SK-N-SH treated with all-trans-retinoic acid at 6 μM for 48 hours (cell line): ENCODE measurements at regions not wholly inside any gene's neighbourhood (a gene's known extent, or its start where the extent isn't known, plus 50 kb on each side); places are given as distances from the start of the nearest gene placed in this dataset.
A peak's percentile ranks its signal among the peaks of the same experiment; 100 is the strongest.

Experiments used
- ATAC-seq: fragments of 200-7000 bp; cut with Tn5 transposase; 3 replicates; pipeline ENCODE4 v1.9.1; 2020; ENCODE audit warnings: mild to moderate bottlenecking, moderate library complexity
- BACH2 ChIP-seq: fragments of 250-450 bp; sonication (Bioruptor Pico); IDR thresholded peaks from 2 replicates; pipeline ENCODE4 v1.9.0; 2021; ENCODE audit warnings: mild to moderate bottlenecking, borderline replicate concordance
- CSDC2 ChIP-seq: fragments of 250-450 bp; sonication (Bioruptor Pico); IDR thresholded peaks from 2 replicates; pipeline ENCODE4 v1.5.0; 2020; ENCODE audit warnings: mild to moderate bottlenecking, moderate library complexity
- CSRNP3 ChIP-seq: fragments of 250-450 bp; sonication (Bioruptor Pico); IDR thresholded peaks from 2 replicates; pipeline ENCODE4 v1.5.1; 2021; ENCODE audit warnings: mild to moderate bottlenecking, moderate library complexity
- ESRRG ChIP-seq: fragments of 250-450 bp; sonication (Bioruptor Pico); IDR thresholded peaks from 2 replicates; pipeline ENCODE4 v1.6.1; 2021; ENCODE audit warnings: mild to moderate bottlenecking
- GLIS3 ChIP-seq: fragments of 250-450 bp; sonication (Bioruptor Pico); IDR thresholded peaks from 2 replicates; pipeline ENCODE4 v1.5.0; 2020; ENCODE audit warnings: mild to moderate bottlenecking, moderate library complexity
- ISL1 ChIP-seq: fragments of 250-450 bp; sonication (Bioruptor Pico); IDR thresholded peaks from 2 replicates; pipeline ENCODE4 v2.1.2; 2022; ENCODE audit warnings: mild to moderate bottlenecking, moderate library complexity
- OSR1 ChIP-seq: fragments of 250-450 bp; sonication (Bioruptor Pico); IDR thresholded peaks from 2 replicates; pipeline ENCODE4 v1.8.0; 2022; ENCODE audit warnings: moderate library complexity, mild to moderate bottlenecking, inconsistent platforms
- POU6F1 ChIP-seq: fragments of 250-450 bp; sonication (Bioruptor Pico); IDR thresholded peaks from 2 replicates; pipeline ENCODE4 v1.8.0; 2021; ENCODE audit warnings: low read depth, mild to moderate bottlenecking, moderate library complexity, borderline replicate concordance
- PPARA ChIP-seq: fragments of 250-450 bp; sonication (Bioruptor Pico); IDR thresholded peaks from 2 replicates; pipeline ENCODE4 v1.5.0; 2020; ENCODE audit warnings: mild to moderate bottlenecking, borderline replicate concordance
- RARB ChIP-seq: fragments of 250-450 bp; sonication (Bioruptor Pico); IDR thresholded peaks from 2 replicates; pipeline ENCODE4 v1.8.0; 2021; ENCODE audit warnings: mild to moderate bottlenecking, moderate library complexity
- SNAI2 ChIP-seq: fragments of 250-450 bp; sonication (Bioruptor Pico); IDR thresholded peaks from 2 replicates; pipeline ENCODE4 v1.5.0; 2020; ENCODE audit warnings: mild to moderate bottlenecking, moderate library complexity
- TCF4 ChIP-seq: fragments of 250-450 bp; sonication (Bioruptor Pico); IDR thresholded peaks from 2 replicates; pipeline ENCODE4 v1.8.0; 2021; ENCODE audit warnings: mild to moderate bottlenecking, moderate library complexity, borderline replicate concordance
- TOX ChIP-seq: fragments of 250-450 bp; sonication (Bioruptor Pico); IDR thresholded peaks from 2 replicates; pipeline ENCODE4 v1.8.0; 2021; ENCODE audit warnings: mild to moderate bottlenecking, moderate library complexity, borderline replicate concordance
- ZC3H10 ChIP-seq: fragments of 250-450 bp; sonication (Bioruptor Pico); IDR thresholded peaks from 2 replicates; pipeline ENCODE4 v1.5.1; 2021; ENCODE audit warnings: mild to moderate bottlenecking, moderate library complexity
- ZFP3 ChIP-seq: fragments of 250-450 bp; sonication (Bioruptor Pico); IDR thresholded peaks from 2 replicates; pipeline ENCODE4 v1.5.0; 2020; ENCODE audit warnings: mild to moderate bottlenecking, moderate library complexity
- ZNF565 ChIP-seq: fragments of 450-650 bp; formaldehyde crosslinking; conservative IDR thresholded peaks from 2 replicates; pipeline ENCODE4 v1.5.0; 2020; ENCODE audit warnings: low read depth, mild to moderate bottlenecking, moderate library complexity
- ZNF70 ChIP-seq: fragments of 450-650 bp; formaldehyde crosslinking; IDR thresholded peaks from 2 replicates; pipeline ENCODE4 v1.5.0; 2020; ENCODE audit warnings: mild to moderate bottlenecking, moderate library complexity
- ZNF8 ChIP-seq: fragments of 450-650 bp; formaldehyde crosslinking; IDR thresholded peaks from 2 replicates; pipeline ENCODE4 v1.5.0; 2020; ENCODE audit warnings: mild to moderate bottlenecking, moderate library complexity
- TF ChIP-seq, protein P1 (sequence below): fragments of 250-450 bp; sonication (Bioruptor Pico); IDR thresholded peaks from 2 replicates; pipeline ENCODE4 v1.5.0; 2020; ENCODE audit warnings: mild to moderate bottlenecking, moderate library complexity
- TF ChIP-seq, protein P2 (sequence below): fragments of 250-450 bp; sonication (Bioruptor Pico); IDR thresholded peaks from 2 replicates; pipeline ENCODE4 v1.5.1; 2020; ENCODE audit warnings: low read depth, mild to moderate bottlenecking, moderate library complexity
- TF ChIP-seq, protein P3 (sequence below): fragments of 250-450 bp; sonication (Bioruptor Pico); IDR thresholded peaks from 2 replicates; pipeline ENCODE4 v1.8.0; 2020; ENCODE audit warnings: mild to moderate bottlenecking, moderate library complexity, borderline replicate concordance

- no peak for TF ChIP-seq ZC3H10
- no peak for TF ChIP-seq POU6F1 (CRISPR knock-in tag)
- TF ChIP-seq ZNF8 (CRISPR knock-in tag) = no peak
- TF ChIP-seq, protein P1, sequence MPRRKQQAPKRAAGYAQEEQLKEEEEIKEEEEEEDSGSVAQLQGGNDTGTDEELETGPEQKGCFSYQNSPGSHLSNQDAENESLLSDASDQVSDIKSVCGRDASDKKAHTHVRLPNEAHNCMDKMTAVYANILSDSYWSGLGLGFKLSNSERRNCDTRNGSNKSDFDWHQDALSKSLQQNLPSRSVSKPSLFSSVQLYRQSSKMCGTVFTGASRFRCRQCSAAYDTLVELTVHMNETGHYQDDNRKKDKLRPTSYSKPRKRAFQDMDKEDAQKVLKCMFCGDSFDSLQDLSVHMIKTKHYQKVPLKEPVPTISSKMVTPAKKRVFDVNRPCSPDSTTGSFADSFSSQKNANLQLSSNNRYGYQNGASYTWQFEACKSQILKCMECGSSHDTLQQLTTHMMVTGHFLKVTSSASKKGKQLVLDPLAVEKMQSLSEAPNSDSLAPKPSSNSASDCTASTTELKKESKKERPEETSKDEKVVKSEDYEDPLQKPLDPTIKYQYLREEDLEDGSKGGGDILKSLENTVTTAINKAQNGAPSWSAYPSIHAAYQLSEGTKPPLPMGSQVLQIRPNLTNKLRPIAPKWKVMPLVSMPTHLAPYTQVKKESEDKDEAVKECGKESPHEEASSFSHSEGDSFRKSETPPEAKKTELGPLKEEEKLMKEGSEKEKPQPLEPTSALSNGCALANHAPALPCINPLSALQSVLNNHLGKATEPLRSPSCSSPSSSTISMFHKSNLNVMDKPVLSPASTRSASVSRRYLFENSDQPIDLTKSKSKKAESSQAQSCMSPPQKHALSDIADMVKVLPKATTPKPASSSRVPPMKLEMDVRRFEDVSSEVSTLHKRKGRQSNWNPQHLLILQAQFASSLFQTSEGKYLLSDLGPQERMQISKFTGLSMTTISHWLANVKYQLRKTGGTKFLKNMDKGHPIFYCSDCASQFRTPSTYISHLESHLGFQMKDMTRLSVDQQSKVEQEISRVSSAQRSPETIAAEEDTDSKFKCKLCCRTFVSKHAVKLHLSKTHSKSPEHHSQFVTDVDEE (CRISPR knock-in tag) = no peak
- no peak for TF ChIP-seq TCF4
- TF ChIP-seq ZNF565 (CRISPR knock-in tag) = no peak
- no peak for TF ChIP-seq SNAI2 (CRISPR knock-in tag)
- no peak for TF ChIP-seq PPARA (CRISPR knock-in tag)
- TF ChIP-seq, protein P2, sequence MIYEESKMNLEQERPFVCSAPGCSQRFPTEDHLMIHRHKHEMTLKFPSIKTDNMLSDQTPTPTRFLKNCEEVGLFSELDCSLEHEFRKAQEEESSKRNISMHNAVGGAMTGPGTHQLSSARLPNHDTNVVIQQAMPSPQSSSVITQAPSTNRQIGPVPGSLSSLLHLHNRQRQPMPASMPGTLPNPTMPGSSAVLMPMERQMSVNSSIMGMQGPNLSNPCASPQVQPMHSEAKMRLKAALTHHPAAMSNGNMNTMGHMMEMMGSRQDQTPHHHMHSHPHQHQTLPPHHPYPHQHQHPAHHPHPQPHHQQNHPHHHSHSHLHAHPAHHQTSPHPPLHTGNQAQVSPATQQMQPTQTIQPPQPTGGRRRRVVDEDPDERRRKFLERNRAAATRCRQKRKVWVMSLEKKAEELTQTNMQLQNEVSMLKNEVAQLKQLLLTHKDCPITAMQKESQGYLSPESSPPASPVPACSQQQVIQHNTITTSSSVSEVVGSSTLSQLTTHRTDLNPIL = no peak
- no peak for TF ChIP-seq TOX (CRISPR knock-in tag)
- TF ChIP-seq RARB (CRISPR knock-in tag) = no peak
- no peak for TF ChIP-seq ESRRG (CRISPR knock-in tag)
- no peak for TF ChIP-seq BACH2
- TF ChIP-seq, protein P3, sequence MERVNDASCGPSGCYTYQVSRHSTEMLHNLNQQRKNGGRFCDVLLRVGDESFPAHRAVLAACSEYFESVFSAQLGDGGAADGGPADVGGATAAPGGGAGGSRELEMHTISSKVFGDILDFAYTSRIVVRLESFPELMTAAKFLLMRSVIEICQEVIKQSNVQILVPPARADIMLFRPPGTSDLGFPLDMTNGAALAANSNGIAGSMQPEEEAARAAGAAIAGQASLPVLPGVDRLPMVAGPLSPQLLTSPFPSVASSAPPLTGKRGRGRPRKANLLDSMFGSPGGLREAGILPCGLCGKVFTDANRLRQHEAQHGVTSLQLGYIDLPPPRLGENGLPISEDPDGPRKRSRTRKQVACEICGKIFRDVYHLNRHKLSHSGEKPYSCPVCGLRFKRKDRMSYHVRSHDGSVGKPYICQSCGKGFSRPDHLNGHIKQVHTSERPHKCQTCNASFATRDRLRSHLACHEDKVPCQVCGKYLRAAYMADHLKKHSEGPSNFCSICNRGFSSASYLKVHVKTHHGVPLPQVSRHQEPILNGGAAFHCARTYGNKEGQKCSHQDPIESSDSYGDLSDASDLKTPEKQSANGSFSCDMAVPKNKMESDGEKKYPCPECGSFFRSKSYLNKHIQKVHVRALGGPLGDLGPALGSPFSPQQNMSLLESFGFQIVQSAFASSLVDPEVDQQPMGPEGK (CRISPR knock-in tag) = no peak
- TF ChIP-seq ZFP3 = no peak
- TF ChIP-seq CSDC2 (CRISPR knock-in tag) = no peak
- no peak for TF ChIP-seq ISL1 (CRISPR knock-in tag)
- no peak for TF ChIP-seq ZNF70 (CRISPR knock-in tag)
- TF ChIP-seq CSRNP3 (CRISPR knock-in tag) = no peak
- ATAC-seq = peak; percentile 62
Measured at GRCh38 chr12:77678621-77679020, 152.1 kb upstream of the NAV3 start.

GRCh38 chr12:77667101-77667500 is 163.6 kb upstream of the NAV3 start:
- ATAC-seq = peak; percentile 70
- no peak for TF ChIP-seq SNAI2 (CRISPR knock-in tag)
- no peak for TF ChIP-seq CSDC2 (CRISPR knock-in tag)
- TF ChIP-seq POU6F1 (CRISPR knock-in tag) = no peak
- TF ChIP-seq, all 23 proteins: peak for 0

DNA sequence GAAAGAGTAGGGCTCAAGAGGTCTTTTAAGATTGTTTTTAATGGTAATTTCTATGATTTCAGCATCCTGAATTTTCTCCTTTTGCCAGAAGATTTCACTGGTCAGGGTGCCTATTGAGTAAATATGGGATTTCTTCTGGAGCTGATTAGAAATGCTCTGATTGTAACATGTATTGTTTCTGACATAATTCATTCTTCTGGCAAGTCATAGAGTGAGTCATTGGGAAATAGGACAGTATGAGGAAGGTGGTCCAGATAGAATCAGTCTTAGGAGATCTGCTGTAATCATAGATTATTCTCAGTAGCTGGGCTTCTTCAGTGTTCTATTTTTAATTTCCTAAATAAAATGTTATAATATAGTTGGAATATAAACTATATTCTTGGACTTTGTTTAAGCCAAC is 182.0 kb upstream of the NAV3 start:
- TF ChIP-seq GLIS3 (CRISPR knock-in tag) = no peak
- TF ChIP-seq ZNF565 (CRISPR knock-in tag) = no peak
- TF ChIP-seq BACH2 = no peak
- TF ChIP-seq OSR1 = no peak
- no peak for TF ChIP-seq TOX (CRISPR knock-in tag)
- TF ChIP-seq CSRNP3 (CRISPR knock-in tag) = no peak
- no peak for TF ChIP-seq ZFP3
- no peak for TF ChIP-seq CSDC2 (CRISPR knock-in tag)
- TF ChIP-seq ZC3H10 = no peak
- no peak for TF ChIP-seq ZNF70 (CRISPR knock-in tag)
- no peak for TF ChIP-seq POU6F1 (CRISPR knock-in tag)
- ATAC-seq = peak; percentile 82
